H1 (cell line): ENCODE measurements at regions not wholly inside any gene's neighbourhood (a gene's known extent, or its start where the extent isn't known, plus 50 kb on each side); places are given as distances from the start of the nearest gene placed in this dataset.

Experiments
- CTCF ChIA-PET: fragments of 300-600 bp; sonication (Branson Sonifier 250); formaldehyde crosslinking; loops from one replicate; lab custom pipeline; 2021; ENCODE audit not compliant: partially characterized antibody; lab: Charles Lee
- POLR2A ChIA-PET: fragments of 300-600 bp; sonication (Branson Sonifier 250); formaldehyde crosslinking; loops from one replicate; lab custom pipeline; 2021; ENCODE audit warnings: inconsistent platforms; ENCODE audit not compliant: partially characterized antibody; lab: Charles Lee
- DNase-seq, 2 experiments: peaks; one replicate each; pipeline versions ENCODE4 v3.0.0 to v3.0.0-alpha.2; 2010 to 2022; ENCODE audit warnings: low spot score in 2 of 2, low read depth in 1 of 2, mixed read lengths in 1 of 2
- FAIRE-seq: peaks from 2 replicates; lab custom pipeline; 2011; peaks lifted over from hg19 to GRCh38; lab: Jason Lieb, UNC
- H2AFZ ChIP-seq: 2 replicates; pipeline ENCODE4 v1.8.1; 2012; ENCODE audit warnings: low read length, inconsistent platforms
- H2AK5ac ChIP-seq: 2 replicates; pipeline ENCODE4 v1.6.1; 2013; ENCODE audit warnings: low read depth, low read length
- H2BK120ac ChIP-seq: replicated peaks from 2 replicates; pipeline ENCODE3; 2013; ENCODE audit warnings: low read depth, low read length, inconsistent platforms
- H2BK12ac ChIP-seq: 2 replicates; pipeline ENCODE4 v1.6.1; 2013; ENCODE audit warnings: low read depth, low read length
- H2BK15ac ChIP-seq: 2 replicates; pipeline ENCODE4 v1.6.1; 2013; ENCODE audit warnings: low read length
- H2BK20ac ChIP-seq: 2 replicates; pipeline ENCODE4 v1.6.1; 2013; ENCODE audit warnings: low read length
- H2BK5ac ChIP-seq: 2 replicates; pipeline ENCODE4 v1.6.1; 2013; ENCODE audit warnings: low read depth, low read length
- H3K14ac ChIP-seq: 2 replicates; pipeline ENCODE4 v1.6.1; 2013; ENCODE audit warnings: inconsistent platforms; ENCODE audit not compliant: insufficient read length
- H3K18ac ChIP-seq: 2 replicates; pipeline ENCODE4 v1.6.1; 2013; ENCODE audit warnings: low read length; ENCODE audit errors: extremely low read depth
- H3K23ac ChIP-seq: 2 replicates; pipeline ENCODE4 v1.6.1; 2013; ENCODE audit warnings: inconsistent platforms; ENCODE audit not compliant: insufficient read length
- H3K23me2 ChIP-seq: 2 replicates; pipeline ENCODE4 v1.6.1; 2013; ENCODE audit warnings: low read depth, low read length
- H3K27ac ChIP-seq: 2 replicates; pipeline ENCODE4 v1.6.1; 2011; ENCODE audit warnings: low read depth, low read length, inconsistent platforms
- H3K27me3 ChIP-seq, 4 experiments: replicated peaks in 1 of 4; 1 replicate in 1 of 4; 2 replicates in 3 of 4; pipeline versions ENCODE4 v1.6.1 to v1.8.1; 2011 to 2013; ENCODE audit warnings: low read length in 3 of 4, mild to moderate bottlenecking in 3 of 4, inconsistent platforms in 2 of 4, mixed read lengths in 2 of 4, moderate library complexity in 1 of 4; ENCODE audit not compliant: control insufficient read depth in 3 of 4, insufficient read depth in 3 of 4; ENCODE audit errors: extremely low read depth in 1 of 4
- H3K36me3 ChIP-seq, 4 experiments: 2 replicates each; pipeline versions ENCODE4 v1.6.1 to v1.8.1; 2011 to 2013; ENCODE audit warnings: mild to moderate bottlenecking in 4 of 4, low read length in 3 of 4, moderate library complexity in 2 of 4, control low read depth in 1 of 4, inconsistent platforms in 1 of 4; ENCODE audit not compliant: insufficient read depth in 4 of 4, control insufficient read depth in 2 of 4
- H3K4ac ChIP-seq: replicated peaks from 2 replicates; pipeline ENCODE3; 2013; ENCODE audit warnings: low read length, low read depth, mixed read lengths, inconsistent platforms; ENCODE audit not compliant: insufficient read length
- H3K4me1 ChIP-seq, 4 experiments: replicated peaks in 1 of 4; 1 replicate in 1 of 4; 2 replicates in 3 of 4; pipeline versions ENCODE4 v1.6.1 to v1.8.1; 2011 to 2013; ENCODE audit warnings: low read length in 3 of 4, inconsistent platforms in 2 of 4, mixed read lengths in 1 of 4; ENCODE audit not compliant: insufficient read depth in 4 of 4, control insufficient read depth in 3 of 4
- H3K4me2 ChIP-seq, 2 experiments: 2 replicates each; pipeline versions ENCODE4 v1.6.1 to v1.8.1; 2011 to 2013; ENCODE audit warnings: low read depth in 2 of 2, low read length in 2 of 2, control low read depth in 1 of 2, inconsistent platforms in 1 of 2, mild to moderate bottlenecking in 1 of 2; ENCODE audit not compliant: insufficient read depth in 1 of 2
- H3K4me3 ChIP-seq, 4 experiments: fragments of 200-600, 300-600 bp in 1 of 4; sonication (generic), shearing (Covaris generic), sonication (Bioruptor Twin) in 1 of 4; 2 replicates each; pipeline versions ENCODE4 v1.5.1 to v1.8.1; 2011 to 2016; ENCODE audit warnings: low read length in 4 of 4, low read depth in 3 of 4, control low read depth in 2 of 4, inconsistent platforms in 2 of 4, mild to moderate bottlenecking in 2 of 4, mixed read lengths in 1 of 4, moderate library complexity in 1 of 4; ENCODE audit not compliant: insufficient read depth in 2 of 4; ENCODE audit errors: extremely low read depth in 1 of 4
- H3K56ac ChIP-seq: replicated peaks from 2 replicates; pipeline ENCODE3; 2013; ENCODE audit warnings: low read depth, mild to moderate bottlenecking, mixed read lengths, low read length, inconsistent platforms; ENCODE audit not compliant: insufficient read length
- H3K79me1 ChIP-seq: 2 replicates; pipeline ENCODE4 v1.6.1; 2013; ENCODE audit warnings: low read depth, low read length, control low read depth
- H3K79me2 ChIP-seq, 2 experiments: 2 replicates each; pipeline versions ENCODE4 v1.6.1 to v1.8.1; 2012 to 2013; ENCODE audit warnings: low read length in 2 of 2, mild to moderate bottlenecking in 2 of 2, inconsistent platforms in 1 of 2; ENCODE audit not compliant: insufficient read depth in 2 of 2, control insufficient read depth in 1 of 2
- H3K9ac ChIP-seq, 4 experiments: replicated peaks in 1 of 4; 1 replicate in 1 of 4; 2 replicates in 3 of 4; pipeline versions ENCODE4 v1.6.1 to v1.8.1; 2011 to 2013; ENCODE audit warnings: low read depth in 3 of 4, low read length in 3 of 4, control low read depth in 2 of 4, mild to moderate bottlenecking in 2 of 4, moderate library complexity in 2 of 4, inconsistent platforms in 1 of 4; ENCODE audit errors: extremely low read depth in 1 of 4
- H3K9me3 ChIP-seq, 2 experiments: 2 replicates each; pipeline versions ENCODE4 v1.6.1 to v1.8.1; 2012 to 2013; ENCODE audit warnings: mild to moderate bottlenecking in 2 of 2, moderate library complexity in 2 of 2, control low read depth in 1 of 2, inconsistent platforms in 1 of 2, low read depth in 1 of 2, low read length in 1 of 2, mixed read lengths in 1 of 2; ENCODE audit not compliant: insufficient read depth in 2 of 2
- H4K20me1 ChIP-seq, 2 experiments: replicated peaks in 1 of 2; 2 replicates each; pipeline versions ENCODE3 to v1.8.1; 2011 to 2013; ENCODE audit warnings: inconsistent platforms in 2 of 2, low read length in 2 of 2, mild to moderate bottlenecking in 1 of 2; ENCODE audit not compliant: insufficient read depth in 2 of 2, control insufficient read depth in 1 of 2
- H4K5ac ChIP-seq: 2 replicates; pipeline ENCODE4 v1.6.1; 2013; ENCODE audit warnings: low read length, low read depth, mixed read lengths, inconsistent platforms; ENCODE audit not compliant: insufficient read length
- H4K8ac ChIP-seq: 2 replicates; pipeline ENCODE4 v1.8.0; 2013; ENCODE audit warnings: mild to moderate bottlenecking, moderate library complexity, low read length, inconsistent platforms; ENCODE audit not compliant: insufficient read depth; ENCODE audit errors: extremely low read depth
- H4K91ac ChIP-seq: replicated peaks from 2 replicates; pipeline ENCODE3; 2013; ENCODE audit warnings: low read length, mixed read lengths, inconsistent platforms; ENCODE audit not compliant: insufficient read length
- ASH2L ChIP-seq: fragments of 200-600, 300-600 bp; sonication (generic); IDR thresholded peaks from one replicate; pipeline ENCODE4 v1.7.1; 2017; ENCODE audit warnings: low read length
- ATF3 ChIP-seq: IDR thresholded peaks from 2 replicates; pipeline ENCODE4 v1.6.1; 2011; ENCODE audit warnings: low read depth, mild to moderate bottlenecking, low read length; ENCODE audit not compliant: insufficient read depth
- CBX8 ChIP-seq: fragments of 300-800, 300-1000 bp; sonication (generic); IDR thresholded peaks from 2 replicates; pipeline ENCODE4 v1.7.1; 2016; ENCODE audit warnings: low read depth, low read length, borderline replicate concordance
- CTBP2 ChIP-seq: IDR thresholded peaks from 2 replicates; pipeline ENCODE4 v1.7.0; 2011; ENCODE audit warnings: borderline replicate concordance, mild to moderate bottlenecking, moderate library complexity, mixed read lengths, low read length; ENCODE audit not compliant: insufficient read depth, insufficient read length
- HDAC2 ChIP-seq, 2 experiments: fragments of 300-600 bp in 1 of 2; sonication (generic) in 1 of 2; IDR thresholded peaks; 2 replicates each; pipeline ENCODE4 v1.6.1; 2011 to 2012; ENCODE audit warnings: low read depth in 2 of 2, low read length in 2 of 2, mild to moderate bottlenecking in 2 of 2, moderate library complexity in 2 of 2, borderline replicate concordance in 1 of 2, inconsistent platforms in 1 of 2
- HDAC6 ChIP-seq: IDR thresholded peaks from one replicate; pipeline ENCODE4 v1.7.1; 2012; ENCODE audit warnings: low read depth, mild to moderate bottlenecking, inconsistent platforms, low read length, moderate library complexity
- JUND ChIP-seq: IDR thresholded peaks from 2 replicates; pipeline ENCODE4 v1.6.1; 2011; ENCODE audit warnings: mild to moderate bottlenecking, improper control_type of control experiment, low read length
- KDM4A ChIP-seq: IDR thresholded peaks from one replicate; pipeline ENCODE4 v1.7.1; 2012; ENCODE audit warnings: low read depth, mild to moderate bottlenecking, moderate library complexity, low read length, inconsistent platforms; ENCODE audit not compliant: severe bottlenecking
- RAD21 ChIP-seq, 2 experiments: IDR thresholded peaks in 1 of 2; conservative IDR thresholded peaks in 1 of 2; 2 replicates each; pipeline ENCODE4 v1.6.1; 2011; ENCODE audit warnings: low read depth in 2 of 2, low read length in 2 of 2, improper control_type of control experiment in 1 of 2, inconsistent platforms in 1 of 2, mild to moderate bottlenecking in 1 of 2, moderate library complexity in 1 of 2
- SAP30 ChIP-seq: fragments of 300-600 bp; sonication (generic); IDR thresholded peaks from 2 replicates; pipeline ENCODE4 v1.7.1; 2012; ENCODE audit warnings: low read length, moderate library complexity, mild to moderate bottlenecking, inconsistent platforms; ENCODE audit not compliant: insufficient read depth, insufficient replicate concordance
- SP1 ChIP-seq: IDR thresholded peaks from 2 replicates; pipeline ENCODE4 v1.6.1; 2011; ENCODE audit warnings: low read depth, low read length
- SUZ12 ChIP-seq: fragments of 200-600 bp; sonication (generic); IDR thresholded peaks from 2 replicates; pipeline ENCODE4 v1.6.1; 2012; ENCODE audit warnings: mild to moderate bottlenecking, inconsistent platforms, low read length, moderate library complexity, mixed read lengths
- TEAD4 ChIP-seq: IDR thresholded peaks from 2 replicates; pipeline ENCODE4 v1.6.1; 2012; ENCODE audit warnings: low read depth, low read length, inconsistent platforms, mixed read lengths
- WGBS, 2 experiments: shearing (Covaris generic) in 1 of 2; methylation state at CpG; one replicate each; pipeline versions ENCODE4 v1.1.6 to v1.1.7; 2013 to 2015; ENCODE audit warnings: low lambda C conversion rate in 2 of 2, mixed read lengths in 2 of 2, inconsistent platforms in 1 of 2, low coverage in 1 of 2, missing lambda C conversion rate in 1 of 2; ENCODE audit not compliant: insufficient replicate concordance in 2 of 2, insufficient coverage in 1 of 2, insufficient read length in 1 of 2; ENCODE audit errors: extremely low coverage in 1 of 2, missing lambda C conversion rate in 1 of 2; 5-methylcytosine and 5-hydroxymethylcytosine counted together

DNA sequence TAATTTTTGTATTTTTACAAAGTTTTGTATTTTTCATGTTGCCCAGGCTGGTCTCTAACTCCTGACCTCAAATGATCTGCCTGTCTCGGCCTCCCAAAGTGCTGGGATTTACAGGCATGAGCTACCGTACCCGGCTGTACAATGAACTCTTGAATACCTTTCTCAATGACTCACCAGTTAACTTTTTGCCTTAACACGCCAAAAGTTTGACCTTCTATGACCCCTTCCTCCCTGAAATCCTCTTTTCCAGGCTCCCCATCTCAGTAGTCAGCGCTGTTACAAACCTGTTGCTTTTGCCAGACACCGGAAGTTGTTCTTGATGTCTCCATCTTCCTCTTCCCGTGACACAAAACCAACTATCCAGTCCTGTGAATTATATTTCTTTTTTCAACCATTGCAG lies 158.1 kb upstream of the ASIC2 start:
- H2AFZ ChIP-seq: no peak overlapping the region
- H2BK12ac ChIP-seq: no peak overlapping the region
- H3K9ac ChIP-seq: no peak overlapping the region
- H3K23ac ChIP-seq: no peak overlapping the region
- H4K5ac ChIP-seq: no peak overlapping the region
- H4K8ac ChIP-seq: no peak overlapping the region
- no peak overlapping the region for H3K18ac ChIP-seq
- no peak overlapping the region for H2BK120ac ChIP-seq
- ChIA-PET CTCF (interaction anchor here (0.8 kb wide), 1 partner anchor 25 kb away, joined by 3 read pairs; no protein-coding TSS in a partner anchor), POLR2A (no interaction called here)
- H3K79me2 ChIP-seq: no peaks in the 10 kb centered on the region
- 83% methylated on average over 7 of the region's 7 CpGs; no CpG with 5 or more reads in 1 of the 2 experiments for WGBS, 2 experiments
- H3K56ac ChIP-seq: no peak overlapping the region
- FAIRE-seq (no peak), DNase-seq (no peak)
- H3K4ac ChIP-seq: no peak overlapping the region
- no peak overlapping the region for H3K4me3 ChIP-seq
- H3K36me3 ChIP-seq: no peaks in the 10 kb centered on the region
- H3K4me2 ChIP-seq: no peak overlapping the region
- peaks cover 7 to 33% (median 20%) of the 10 kb centered on the region in 4 experiments for H3K27me3 ChIP-seq
- H2AK5ac ChIP-seq: no peak overlapping the region
- H3K27ac ChIP-seq: no peak overlapping the region
- H4K91ac ChIP-seq: no peak overlapping the region
- H3K14ac ChIP-seq: no peak overlapping the region
- H3K9me3 ChIP-seq: peaks cover 6 to 11% of the 10 kb centered on the region in 2 experiments; a peak in 3 of 4 replicates
- H3K79me1 ChIP-seq: no peaks in the 10 kb centered on the region
- no peak overlapping the region for H2BK15ac ChIP-seq
- no peaks in the 10 kb centered on the region; the same call in 1 of the 2 replicates for H3K23me2 ChIP-seq
- H2BK5ac ChIP-seq: no peak overlapping the region
- H3K4me1 ChIP-seq: peaks cover 3 to 10% (median 4%) of the 10 kb centered on the region in 4 experiments; a peak in 5 of 7 replicates
- no peak overlapping the region for H2BK20ac ChIP-seq
- TF ChIP-seq JUND: no peak
- TF ChIP-seq SUZ12: no peak
- TF ChIP-seq KDM4A: no peak
- no peak for TF ChIP-seq RAD21 (IDR thresholded peaks at IDR 0.05 in 1 of 2, conservative IDR thresholded peaks at IDR 0.05 in 1 of 2; ENCODE audit: low read depth in 2 of 2, low read length in 2 of 2)
- TF ChIP-seq HDAC6: no peak
- no peak for TF ChIP-seq SP1
- TF ChIP-seq CBX8: no peak
- TF ChIP-seq ATF3: no peak
- TF ChIP-seq ASH2L: no peak
- no peak for TF ChIP-seq CTBP2
- TF ChIP-seq HDAC2 (IDR thresholded peaks at IDR 0.05; ENCODE audit: borderline replicate concordance in 1 of 2, low read depth in 2 of 2, low read length in 2 of 2): no peak
- no peak for TF ChIP-seq TEAD4
- TF ChIP-seq SAP30: no peak
- no peaks in the 10 kb centered on the region for H4K20me1 ChIP-seq
